ENCODE measurements at regions not wholly inside any gene's neighbourhood (a gene's known extent, or its start where the extent isn't known, plus 50 kb on each side); places are given as distances from the start of the nearest gene placed in this dataset.
"Not testable (repeated sequence)": the region's sequence is repeated elsewhere in the genome, so short reads cannot be mapped to it uniquely, and the experiment has no call there.

DNA sequence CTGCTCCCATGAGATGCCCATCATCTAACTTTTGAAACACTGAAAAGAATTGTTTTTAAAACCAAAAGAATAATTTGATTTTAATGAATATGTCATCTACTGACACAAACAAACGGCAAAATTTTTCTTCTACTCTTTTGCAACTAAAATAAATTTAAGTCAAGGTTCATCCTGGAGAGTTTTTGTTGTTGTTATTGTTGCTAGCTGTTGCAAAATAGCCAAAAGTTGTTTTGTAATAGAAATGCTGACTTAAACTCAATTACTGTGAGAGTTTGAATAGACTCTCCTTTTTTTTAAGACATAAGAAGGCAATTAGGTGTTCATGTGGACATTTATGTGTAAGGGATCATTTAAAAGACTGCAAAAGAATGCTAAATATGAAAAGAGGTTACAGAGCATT lies 146.0 kb upstream of the SEM1 start:
- H3K27ac Mint-ChIP-seq: no peak overlapping the region
- no peaks in the 10 kb centered on the region for H3K27me3 Mint-ChIP-seq
- no peak for ATAC-seq
- H3K36me3 Mint-ChIP-seq: no peaks in the 10 kb centered on the region
- no peaks in the 10 kb centered on the region for H3K4me1 Mint-ChIP-seq
- H3K9me3 Mint-ChIP-seq: no peaks in the 10 kb centered on the region
- no peak overlapping the region for H3K4me3 Mint-ChIP-seq

DNA sequence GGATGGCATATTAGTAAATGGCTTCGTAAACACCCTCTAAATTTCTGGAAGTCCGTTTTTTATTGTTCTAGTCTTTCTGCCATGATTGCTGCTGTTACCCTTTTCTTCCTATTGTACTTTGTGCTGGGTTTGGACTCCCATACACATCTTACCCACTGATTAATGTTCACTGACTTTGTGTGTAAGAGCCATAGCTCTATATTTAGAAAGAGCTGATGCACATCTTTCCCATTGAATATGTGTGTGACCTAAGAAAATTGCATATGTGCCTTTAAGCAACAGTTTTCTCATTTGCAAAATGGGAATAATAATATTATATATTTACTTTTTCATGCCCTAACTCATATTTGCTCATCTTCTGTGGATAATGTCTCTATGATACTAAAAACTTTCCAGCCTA lies 135.8 kb upstream of the DLX6 start:
- no peaks in the 10 kb centered on the region for H3K27me3 Mint-ChIP-seq
- no peak overlapping the region for H3K4me3 Mint-ChIP-seq
- H3K4me1 Mint-ChIP-seq: no peaks in the 10 kb centered on the region
- no peaks in the 10 kb centered on the region for H3K36me3 Mint-ChIP-seq
- H3K9me3 Mint-ChIP-seq: peaks cover 3% of the 10 kb centered on the region
- no peak overlapping the region for H3K27ac Mint-ChIP-seq
- no peak for ATAC-seq

DNA sequence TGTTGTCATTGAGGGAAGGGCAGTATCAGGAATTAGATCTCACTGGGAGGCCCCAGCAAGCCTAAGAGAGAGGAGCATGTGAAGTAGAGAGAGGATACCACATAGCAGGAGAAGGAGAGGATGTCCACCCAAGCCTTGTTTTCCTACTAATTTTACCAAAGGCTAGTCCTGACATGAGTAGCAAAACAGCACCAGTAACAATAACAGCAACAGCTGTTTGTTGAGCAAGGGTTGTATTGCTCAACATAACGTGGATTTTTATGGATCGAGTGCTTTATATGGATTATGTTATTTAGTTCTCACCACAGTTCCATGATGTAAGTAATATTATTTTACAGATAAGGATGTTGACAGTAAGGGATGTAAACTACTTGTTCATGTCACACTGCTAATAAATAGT lies 135.2 kb upstream of the DLX6 start:
- no peaks in the 10 kb centered on the region for H3K36me3 Mint-ChIP-seq
- peaks cover 3% of the 10 kb centered on the region for H3K9me3 Mint-ChIP-seq
- no peak for ATAC-seq
- no peaks in the 10 kb centered on the region for H3K27me3 Mint-ChIP-seq
- H3K4me1 Mint-ChIP-seq: no peaks in the 10 kb centered on the region
- H3K27ac Mint-ChIP-seq: no peak overlapping the region
- no peak overlapping the region for H3K4me3 Mint-ChIP-seq

DNA sequence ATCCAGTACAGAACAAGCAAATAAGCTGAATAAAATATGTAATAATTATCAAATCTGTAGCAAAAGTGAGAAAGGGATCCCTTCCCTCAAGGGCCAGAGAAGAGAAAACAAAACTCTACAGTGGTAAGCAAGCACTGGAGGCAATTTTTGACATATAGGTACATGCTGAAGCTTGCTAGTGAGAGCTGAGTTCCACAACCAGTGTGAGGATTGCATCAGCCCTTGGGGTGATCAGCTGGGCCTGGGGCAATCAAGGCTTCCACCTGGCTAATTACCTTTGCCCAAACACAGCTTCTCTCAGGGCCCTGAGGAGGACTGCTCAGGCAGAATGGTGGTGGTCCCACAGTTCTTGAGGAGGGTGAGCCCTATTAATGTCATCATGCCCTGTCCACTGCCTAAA lies 134.4 kb upstream of the DLX6 start:
- H3K4me3 Mint-ChIP-seq: no peak overlapping the region
- no peaks in the 10 kb centered on the region for H3K36me3 Mint-ChIP-seq
- H3K4me1 Mint-ChIP-seq: no peaks in the 10 kb centered on the region
- no peak for ATAC-seq
- no peak overlapping the region for H3K27ac Mint-ChIP-seq
- H3K27me3 Mint-ChIP-seq: no peaks in the 10 kb centered on the region
- H3K9me3 Mint-ChIP-seq: peaks cover 3% of the 10 kb centered on the region

DNA sequence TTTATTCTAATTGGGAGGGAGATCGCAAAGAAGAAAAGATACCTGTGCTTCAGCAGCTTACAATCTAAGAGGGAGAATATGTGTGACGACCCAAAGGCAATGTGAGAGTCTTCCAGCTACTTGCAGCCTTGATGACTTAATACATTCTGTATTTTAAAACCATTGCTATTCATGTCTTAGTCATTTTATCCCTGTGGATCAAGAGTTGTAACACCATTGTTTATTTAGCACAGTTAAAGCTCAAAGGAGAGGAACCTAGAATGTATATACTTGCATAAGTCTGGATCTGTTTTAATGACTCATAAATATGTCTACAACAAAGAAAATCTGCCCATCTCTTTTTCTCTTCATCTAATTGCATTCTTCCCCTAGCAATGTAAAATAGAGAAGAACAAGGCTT lies 117.9 kb upstream of the DLX6 start:
- Mint-ChIP-seq H3K27ac (no peak overlapping the region), H3K27me3 (no peaks in the 10 kb centered on the region), H3K9me3 (no peaks in the 10 kb centered on the region), H3K4me1 (no peaks in the 10 kb centered on the region), H3K36me3 (no peaks in the 10 kb centered on the region), H3K4me3 (no peak overlapping the region)
- no peak for ATAC-seq

DNA sequence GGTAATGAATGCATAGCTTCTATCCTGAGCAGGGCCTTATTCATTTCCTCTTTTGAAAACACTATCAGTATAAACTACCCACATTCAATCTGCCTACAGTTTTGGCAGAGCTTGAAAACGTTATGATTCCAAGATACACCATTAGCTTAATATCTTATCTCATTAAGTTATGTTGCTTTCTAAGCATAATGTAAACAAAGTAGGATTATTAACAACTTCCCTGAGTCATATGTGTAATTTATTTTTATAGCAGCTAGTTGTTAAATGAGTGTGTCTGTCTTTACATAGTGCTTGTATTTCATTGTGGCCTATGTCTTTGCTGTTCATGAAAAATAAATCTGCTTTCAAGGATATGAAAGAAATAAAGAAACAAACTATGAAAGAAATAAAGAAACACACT lies 106.2 kb upstream of the DLX6 start:
- Mint-ChIP-seq H3K36me3 (no peaks in the 10 kb centered on the region), H3K27me3 (no peaks in the 10 kb centered on the region), H3K9me3 (no peaks in the 10 kb centered on the region), H3K4me1 (no peaks in the 10 kb centered on the region), H3K4me3 (no peak overlapping the region), H3K27ac (no peak overlapping the region)
- ATAC-seq: no peak

DNA sequence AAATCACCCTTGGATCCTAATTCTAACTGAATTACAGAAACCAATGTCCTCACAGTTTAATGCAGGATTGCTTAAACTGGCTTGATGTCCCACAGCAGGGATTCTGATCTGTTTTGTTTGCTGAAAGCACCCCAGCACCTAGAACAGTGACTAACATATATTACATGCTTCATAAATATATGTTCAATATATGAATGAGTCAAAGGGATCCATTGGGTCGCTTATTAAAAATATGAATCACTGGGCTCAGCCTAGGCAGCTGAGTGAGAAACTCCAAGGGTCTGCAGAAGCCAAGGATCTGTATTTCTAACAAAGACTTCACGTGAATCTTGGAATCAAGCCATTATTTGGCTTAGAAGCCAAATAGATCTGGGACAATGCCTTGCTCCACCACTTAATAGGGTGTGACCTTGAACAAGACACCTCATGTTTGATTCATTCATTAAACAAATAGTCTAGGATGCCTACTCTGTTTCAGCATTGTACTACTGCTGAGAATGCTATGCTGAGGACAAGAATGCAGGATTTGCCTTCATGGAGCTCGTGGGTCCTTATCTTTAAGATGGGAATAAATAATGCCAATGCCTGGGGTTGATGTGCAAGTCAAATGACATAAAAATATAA lies 103.4 kb upstream of the DLX6 start:
- Mint-ChIP-seq H3K4me1 (no peaks in the 10 kb centered on the region), H3K36me3 (no peaks in the 10 kb centered on the region), H3K27me3 (no peaks in the 10 kb centered on the region), H3K9me3 (no peaks in the 10 kb centered on the region), H3K4me3 (no peak overlapping the region), H3K27ac (no peak overlapping the region)
- ATAC-seq: no peak

DNA sequence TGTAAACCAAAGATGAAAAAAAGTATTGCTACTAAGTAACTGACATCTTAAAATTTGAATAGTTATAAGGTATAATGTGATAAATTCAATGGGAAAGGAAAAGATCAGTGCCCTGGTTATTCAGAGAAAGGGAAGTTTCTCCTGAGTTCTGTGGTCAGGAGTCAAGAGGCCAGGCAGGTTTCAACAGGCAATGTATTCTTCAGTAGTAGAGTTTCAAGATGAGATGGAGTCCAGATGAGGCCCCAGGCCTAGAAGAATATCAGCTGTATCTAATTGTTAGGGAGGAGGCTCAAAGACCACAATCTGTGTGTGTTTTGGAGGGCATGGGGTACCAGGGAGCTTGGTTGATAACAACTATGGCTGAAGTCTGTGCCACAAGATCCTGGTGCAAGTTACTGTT lies 101.4 kb upstream of the DLX6 start:
- no peak for ATAC-seq
- Mint-ChIP-seq H3K9me3 (no peaks in the 10 kb centered on the region), H3K27ac (no peak overlapping the region), H3K4me1 (no peaks in the 10 kb centered on the region), H3K27me3 (no peaks in the 10 kb centered on the region), H3K36me3 (no peaks in the 10 kb centered on the region), H3K4me3 (no peak overlapping the region)

DNA sequence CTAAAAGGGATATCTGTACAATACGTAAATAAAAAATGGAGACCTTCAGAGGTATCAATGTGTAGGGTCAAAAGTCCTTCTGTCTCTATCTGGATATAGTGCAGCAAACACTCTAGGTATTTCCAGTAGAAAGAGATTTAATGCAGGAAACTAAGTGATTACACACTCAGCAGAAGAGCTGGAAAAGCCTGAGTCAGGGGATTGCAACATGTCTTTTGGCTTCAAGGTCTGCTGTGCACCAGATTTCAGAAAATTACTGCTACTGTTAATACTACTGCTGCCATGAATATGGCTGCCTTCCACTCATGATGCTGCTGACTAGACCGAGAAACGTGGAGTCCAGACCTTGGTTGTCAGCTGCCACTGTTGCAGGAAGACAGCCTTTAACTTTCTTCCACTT lies 94.9 kb upstream of the DLX6 start:
- Mint-ChIP-seq H3K9me3 (no peaks in the 10 kb centered on the region), H3K4me1 (no peaks in the 10 kb centered on the region), H3K27ac (no peak overlapping the region), H3K27me3 (peaks cover 7% of the 10 kb centered on the region), H3K36me3 (no peaks in the 10 kb centered on the region), H3K4me3 (no peak overlapping the region)
- no peak for ATAC-seq

DNA sequence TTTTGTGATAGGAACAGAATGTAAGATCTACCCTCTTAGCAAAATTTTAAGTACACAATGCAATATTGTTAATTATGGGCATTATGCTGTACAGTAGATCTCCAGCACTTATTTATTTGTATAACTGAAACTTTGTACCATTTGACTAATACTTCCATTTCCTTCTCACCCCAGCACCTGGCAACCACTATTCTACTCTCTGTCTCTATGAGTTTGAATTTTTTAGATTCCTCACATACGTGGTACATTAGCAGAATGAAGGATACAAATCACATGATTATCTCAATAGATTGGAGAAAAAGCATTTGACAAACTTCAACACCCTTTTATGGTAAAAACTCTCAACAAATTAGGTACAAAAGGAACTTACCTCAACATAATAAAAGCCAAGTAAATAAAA lies 90.3 kb upstream of the DLX6 start:
- Mint-ChIP-seq H3K27ac (no peak overlapping the region), H3K4me3 (no peak overlapping the region), H3K4me1 (no peaks in the 10 kb centered on the region), H3K27me3 (peaks cover 18% of the 10 kb centered on the region), H3K9me3 (no peaks in the 10 kb centered on the region), H3K36me3 (no peaks in the 10 kb centered on the region)
- no peak for ATAC-seq

DNA sequence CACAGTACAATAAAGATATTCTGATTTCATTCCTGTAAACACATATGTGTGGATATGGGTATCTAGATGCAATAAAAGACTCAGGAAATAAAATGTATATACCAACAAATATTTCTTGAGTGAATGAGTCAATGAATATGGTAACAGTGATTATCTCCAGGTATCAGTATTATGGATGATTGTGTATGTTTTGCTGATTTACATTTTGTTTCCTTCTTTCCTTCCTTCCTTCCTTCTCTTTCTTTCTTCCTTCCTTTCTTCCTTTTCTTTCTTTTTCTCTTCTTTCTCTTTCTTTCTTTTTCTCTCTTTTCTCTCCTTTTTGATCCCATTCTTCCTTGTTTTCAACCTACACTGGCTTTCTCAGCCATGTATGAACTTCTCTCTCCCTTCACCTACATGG lies 85.3 kb upstream of the DLX6 start:
- Mint-ChIP-seq H3K36me3 (no peaks in the 10 kb centered on the region), H3K4me3 (no peak overlapping the region), H3K27me3 (peaks cover 21% of the 10 kb centered on the region), H3K4me1 (no peaks in the 10 kb centered on the region), H3K27ac (no peak overlapping the region), H3K9me3 (no peaks in the 10 kb centered on the region)
- ATAC-seq: no peak

DNA sequence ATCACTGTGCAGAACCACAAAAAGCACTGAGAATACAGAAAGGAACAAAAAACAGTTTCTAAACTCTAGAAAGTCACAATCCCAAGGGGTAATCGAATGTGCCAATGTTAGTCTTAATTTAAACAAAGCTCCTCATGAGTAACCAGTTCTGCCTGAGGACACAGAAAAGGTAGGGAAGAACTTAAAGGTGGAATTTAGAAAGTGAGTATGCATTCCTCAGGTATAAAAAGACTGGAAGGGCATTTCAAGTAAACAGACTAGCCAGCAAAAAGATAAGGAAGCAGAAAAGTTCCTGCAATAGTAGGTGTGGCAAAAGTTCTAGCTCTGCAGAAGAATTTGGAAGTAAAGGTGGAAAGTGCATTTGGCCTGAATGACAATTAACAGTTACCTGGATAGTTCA lies 84.6 kb upstream of the DLX6 start:
- Mint-ChIP-seq H3K36me3 (no peaks in the 10 kb centered on the region), H3K4me1 (no peaks in the 10 kb centered on the region), H3K9me3 (no peaks in the 10 kb centered on the region), H3K27ac (no peak overlapping the region), H3K27me3 (peaks cover 15% of the 10 kb centered on the region), H3K4me3 (no peak overlapping the region)
- ATAC-seq: no peak

DNA sequence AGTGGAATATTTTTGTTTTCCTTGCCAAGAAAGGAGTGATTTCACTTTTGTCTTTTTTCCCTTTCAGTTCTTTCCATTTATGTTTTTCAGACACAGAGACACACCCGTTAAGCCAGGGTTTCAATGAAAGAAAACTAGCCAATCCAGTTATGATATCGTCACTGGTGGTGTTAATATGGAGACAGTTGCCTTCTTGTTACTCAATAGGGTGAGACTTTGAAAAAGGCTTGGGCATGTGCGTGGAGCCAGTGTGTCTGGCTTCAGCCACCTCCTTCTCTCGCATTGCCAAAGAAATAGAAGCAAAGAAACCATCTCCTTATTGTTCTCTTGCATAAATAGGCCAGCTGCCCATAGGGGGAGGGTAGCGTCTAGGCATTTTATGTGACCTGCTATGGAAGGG lies 84.1 kb upstream of the DLX6 start:
- Mint-ChIP-seq H3K4me1 (no peaks in the 10 kb centered on the region), H3K36me3 (no peaks in the 10 kb centered on the region), H3K27ac (no peak overlapping the region), H3K4me3 (no peak overlapping the region), H3K9me3 (no peaks in the 10 kb centered on the region), H3K27me3 (peaks cover 10% of the 10 kb centered on the region)
- ATAC-seq: no peak

DNA sequence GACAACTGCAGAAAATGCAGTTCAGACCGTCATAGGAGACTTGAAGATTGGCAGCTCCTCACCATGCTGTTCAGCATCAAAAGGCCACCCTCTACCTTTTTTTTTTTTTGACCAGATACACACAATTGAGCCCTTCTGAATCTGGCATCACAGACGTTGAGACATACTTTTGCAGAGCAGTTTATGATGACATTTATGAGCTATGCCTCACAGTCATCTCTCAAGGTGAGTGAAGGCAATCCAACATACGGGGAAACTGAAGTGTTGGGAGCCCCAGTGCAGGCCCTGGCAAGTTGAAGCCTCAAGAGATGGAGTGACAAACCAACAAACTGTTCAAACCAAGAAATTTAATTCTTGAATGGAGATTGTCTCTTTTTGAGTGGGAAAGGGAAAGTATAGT lies 83.6 kb upstream of the DLX6 start:
- Mint-ChIP-seq H3K4me3 (no peak overlapping the region), H3K27me3 (peaks cover 9% of the 10 kb centered on the region), H3K4me1 (no peaks in the 10 kb centered on the region), H3K27ac (no peak overlapping the region), H3K9me3 (no peaks in the 10 kb centered on the region), H3K36me3 (no peaks in the 10 kb centered on the region)
- no peak for ATAC-seq

DNA sequence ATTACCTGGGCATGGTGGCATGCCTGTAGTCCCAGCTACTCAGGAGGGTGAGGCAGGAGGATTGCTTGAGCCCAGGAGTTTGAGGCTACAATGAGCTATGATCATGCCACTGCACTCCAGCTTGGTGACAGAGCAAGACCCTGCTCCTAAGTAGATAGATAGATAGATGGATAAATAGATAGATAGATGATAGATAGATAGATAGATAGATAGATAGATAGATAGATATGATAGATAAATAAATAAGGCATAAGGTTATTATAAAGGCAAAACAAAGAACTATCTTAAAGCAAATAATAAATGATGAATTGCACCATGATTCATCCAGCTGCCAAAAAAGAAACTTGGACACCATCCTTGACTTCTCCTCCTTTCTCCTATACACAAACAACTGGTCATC lies 82.0 kb upstream of the DLX6 start:
- H3K4me1 Mint-ChIP-seq, H3K27me3 Mint-ChIP-seq, H3K4me3 Mint-ChIP-seq, H3K9me3 Mint-ChIP-seq, H3K27ac Mint-ChIP-seq, ATAC-seq, H3K36me3 Mint-ChIP-seq: not testable (repeated sequence)

DNA sequence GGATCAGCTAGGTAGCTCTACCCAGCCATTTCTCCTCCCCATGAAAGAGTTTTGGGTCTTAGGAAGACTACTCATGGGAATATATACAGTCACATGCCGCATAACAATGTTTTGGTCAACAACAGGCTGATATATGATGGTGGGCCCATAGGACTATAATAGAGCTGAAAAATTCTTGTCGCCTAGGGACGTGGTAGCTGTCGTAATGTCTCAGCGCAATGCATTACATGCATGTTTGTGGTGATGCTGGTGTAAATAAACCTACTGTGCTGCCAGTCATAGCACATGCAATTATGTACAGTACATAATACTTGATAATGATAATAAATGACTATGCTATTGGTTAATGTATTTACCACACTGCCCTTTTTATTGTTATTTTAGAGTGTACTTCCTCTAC lies 78.2 kb upstream of the DLX6 start:
- Mint-ChIP-seq H3K27me3 (no peaks in the 10 kb centered on the region), H3K4me3 (no peak overlapping the region), H3K36me3 (no peaks in the 10 kb centered on the region), H3K4me1 (no peaks in the 10 kb centered on the region), H3K27ac (no peak overlapping the region), H3K9me3 (no peaks in the 10 kb centered on the region)
- no peak for ATAC-seq

DNA sequence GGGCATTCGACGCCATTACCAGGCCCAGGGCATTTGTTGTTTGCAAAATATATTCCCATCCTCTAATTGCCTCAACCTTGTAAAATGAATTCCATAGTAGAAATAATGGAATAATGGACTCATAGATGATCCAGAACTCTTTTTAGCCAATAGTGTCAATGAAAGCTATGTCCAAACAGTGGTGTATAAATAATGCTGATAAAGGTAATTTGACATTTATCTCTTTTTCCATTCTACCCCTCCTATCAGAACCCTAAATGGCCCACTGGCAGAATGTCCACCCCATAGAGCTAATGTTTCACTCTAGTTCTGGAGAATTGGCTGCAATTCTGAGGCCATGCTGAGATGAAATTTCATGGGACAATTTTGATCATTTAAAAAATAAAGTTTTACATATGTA lies 76.4 kb upstream of the DLX6 start:
- ATAC-seq: no peak
- H3K4me1 Mint-ChIP-seq: no peaks in the 10 kb centered on the region
- no peaks in the 10 kb centered on the region for H3K27me3 Mint-ChIP-seq
- no peaks in the 10 kb centered on the region for H3K9me3 Mint-ChIP-seq
- H3K36me3 Mint-ChIP-seq: no peaks in the 10 kb centered on the region
- no peak overlapping the region for H3K27ac Mint-ChIP-seq
- H3K4me3 Mint-ChIP-seq: no peak overlapping the region

Measured in stimulated activated memory B cell treated with anti-CD40 and anti-IgM and Interleukin-4, amounts not matched to agents 10 μg/mL and 1 μg/mL and 100 μg/mL, for 72 hours (primary cell).